ENCODE measurements at regions not wholly inside any gene's neighbourhood (a gene's known extent, or its start where the extent isn't known, plus 50 kb on each side); places are given as distances from the start of the nearest gene placed in this dataset.

DNA sequence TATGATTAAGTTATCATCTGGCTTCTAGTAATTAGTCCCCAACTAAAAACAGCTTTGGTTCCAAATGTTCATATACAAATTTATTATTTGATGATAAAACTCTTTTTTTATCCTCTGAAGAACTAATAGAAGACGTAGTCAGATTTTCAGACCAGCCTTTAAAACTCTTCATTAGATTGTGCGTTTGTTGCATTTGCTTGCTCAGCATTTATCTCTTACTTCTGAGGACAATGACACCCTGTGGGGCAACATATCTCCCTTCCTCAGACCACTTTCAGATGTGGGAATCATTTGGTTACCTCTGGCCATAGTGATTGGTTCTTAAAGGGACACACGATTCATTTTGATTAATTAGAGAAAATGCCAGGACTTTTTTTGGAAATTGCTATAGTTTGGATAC is 481.8 kb downstream of the HAO1 start:
- no peak for ATAC-seq
- ChIA-PET POLR2A (no interaction called here), CTCF (no interaction called here)
- TF ChIP-seq CTCF (IDR thresholded peaks at IDR 0.05) (no peak), TCF7L2 (IDR thresholded peaks at IDR 0.05; ENCODE audit: low read depth, low read length) (no peak), SIN3A (IDR thresholded peaks at IDR 0.05; ENCODE audit: borderline replicate concordance, insufficient read depth, low read depth, low read length) (no peak), POLR2AphosphoS5 (IDR thresholded peaks at IDR 0.05; ENCODE audit: low read depth, low read length) (no peak)
- TF ChIP-seq, protein P1, sequence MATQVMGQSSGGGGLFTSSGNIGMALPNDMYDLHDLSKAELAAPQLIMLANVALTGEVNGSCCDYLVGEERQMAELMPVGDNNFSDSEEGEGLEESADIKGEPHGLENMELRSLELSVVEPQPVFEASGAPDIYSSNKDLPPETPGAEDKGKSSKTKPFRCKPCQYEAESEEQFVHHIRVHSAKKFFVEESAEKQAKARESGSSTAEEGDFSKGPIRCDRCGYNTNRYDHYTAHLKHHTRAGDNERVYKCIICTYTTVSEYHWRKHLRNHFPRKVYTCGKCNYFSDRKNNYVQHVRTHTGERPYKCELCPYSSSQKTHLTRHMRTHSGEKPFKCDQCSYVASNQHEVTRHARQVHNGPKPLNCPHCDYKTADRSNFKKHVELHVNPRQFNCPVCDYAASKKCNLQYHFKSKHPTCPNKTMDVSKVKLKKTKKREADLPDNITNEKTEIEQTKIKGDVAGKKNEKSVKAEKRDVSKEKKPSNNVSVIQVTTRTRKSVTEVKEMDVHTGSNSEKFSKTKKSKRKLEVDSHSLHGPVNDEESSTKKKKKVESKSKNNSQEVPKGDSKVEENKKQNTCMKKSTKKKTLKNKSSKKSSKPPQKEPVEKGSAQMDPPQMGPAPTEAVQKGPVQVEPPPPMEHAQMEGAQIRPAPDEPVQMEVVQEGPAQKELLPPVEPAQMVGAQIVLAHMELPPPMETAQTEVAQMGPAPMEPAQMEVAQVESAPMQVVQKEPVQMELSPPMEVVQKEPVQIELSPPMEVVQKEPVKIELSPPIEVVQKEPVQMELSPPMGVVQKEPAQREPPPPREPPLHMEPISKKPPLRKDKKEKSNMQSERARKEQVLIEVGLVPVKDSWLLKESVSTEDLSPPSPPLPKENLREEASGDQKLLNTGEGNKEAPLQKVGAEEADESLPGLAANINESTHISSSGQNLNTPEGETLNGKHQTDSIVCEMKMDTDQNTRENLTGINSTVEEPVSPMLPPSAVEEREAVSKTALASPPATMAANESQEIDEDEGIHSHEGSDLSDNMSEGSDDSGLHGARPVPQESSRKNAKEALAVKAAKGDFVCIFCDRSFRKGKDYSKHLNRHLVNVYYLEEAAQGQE (IDR thresholded peaks at IDR 0.05; ENCODE audit: insufficient read depth in 1 of 2, low read depth in 2 of 2, low read length in 1 of 2) = no peak
- H3K27ac ChIP-seq (ENCODE audit: low read length) = no peak overlapping the region
- H3K36me3 ChIP-seq (ENCODE audit: control insufficient read depth, insufficient read depth, low read length) = no peaks in the 10 kb centered on the region
- in situ Hi-C loops (cut with HindIII; ENCODE audit: low pct_unique_long_range_greater_than_20kb, low sequenced_read_pairs) = no loop called here
- H3K4me1 ChIP-seq (ENCODE audit: control insufficient read depth, insufficient read depth, low read length) = no peaks in the 10 kb centered on the region
- H3K27me3 ChIP-seq (ENCODE audit: control insufficient read depth, insufficient read depth, low read length) = no peaks in the 10 kb centered on the region
- intact Hi-C loops (cut with micrococcal nuclease; ENCODE audit: unreplicated experiment) = no loop called here
- no peak overlapping the region for H3K4me3 ChIP-seq (ENCODE audit: low read depth in 2 of 2, low read length in 2 of 2)
- BruUV-seq (replicated peaks) = no TSS peak
- no peaks in the 10 kb centered on the region for H3K9me3 ChIP-seq (ENCODE audit: control insufficient read depth, insufficient read depth, low read depth, low read length)
- no peak for DNase-seq (ENCODE audit: low read depth, low spot score)

DNA sequence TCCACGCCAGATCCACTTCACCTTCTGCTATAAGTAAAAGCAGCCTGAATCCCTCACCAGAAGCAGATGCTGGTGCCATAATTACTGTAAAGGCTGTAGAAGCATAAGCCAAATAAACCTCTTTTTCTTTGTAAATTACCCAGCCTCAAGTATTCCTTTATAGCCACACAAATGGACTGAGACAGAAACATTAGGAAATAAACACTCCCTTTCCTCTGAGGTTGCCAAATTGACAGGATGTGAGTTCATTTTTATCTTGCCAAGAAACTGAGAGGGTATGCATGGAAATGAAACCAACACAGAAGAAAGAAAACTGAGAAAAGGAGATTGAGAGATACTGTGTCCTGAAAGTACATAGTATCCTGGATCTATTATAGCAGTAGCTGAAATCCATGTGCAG is 481.2 kb downstream of the HAO1 start:
- H3K36me3 ChIP-seq (ENCODE audit: control insufficient read depth, insufficient read depth, low read length) = no peaks in the 10 kb centered on the region
- ATAC-seq (no peak), DNase-seq (ENCODE audit: low read depth, low spot score) (no peak)
- no peak overlapping the region for H3K27ac ChIP-seq (ENCODE audit: low read length)
- ChIA-PET POLR2A (no interaction called here), CTCF (no interaction called here)
- in situ Hi-C loops (cut with HindIII; ENCODE audit: low pct_unique_long_range_greater_than_20kb, low sequenced_read_pairs) = no loop called here
- no TSS peak for BruUV-seq (replicated peaks)
- no peak for TF ChIP-seq SIN3A (IDR thresholded peaks at IDR 0.05; ENCODE audit: borderline replicate concordance, insufficient read depth, low read depth, low read length)
- TF ChIP-seq CTCF (IDR thresholded peaks at IDR 0.05) = no peak
- TF ChIP-seq POLR2AphosphoS5 (IDR thresholded peaks at IDR 0.05; ENCODE audit: low read depth, low read length) = no peak
- no peak for TF ChIP-seq TCF7L2 (IDR thresholded peaks at IDR 0.05; ENCODE audit: low read depth, low read length)
- intact Hi-C loops (cut with micrococcal nuclease; ENCODE audit: unreplicated experiment) = no loop called here
- H3K27me3 ChIP-seq (ENCODE audit: control insufficient read depth, insufficient read depth, low read length) = no peaks in the 10 kb centered on the region
- no peaks in the 10 kb centered on the region for H3K4me1 ChIP-seq (ENCODE audit: control insufficient read depth, insufficient read depth, low read length)
- no peaks in the 10 kb centered on the region for H3K9me3 ChIP-seq (ENCODE audit: control insufficient read depth, insufficient read depth, low read depth, low read length)
- H3K4me3 ChIP-seq (ENCODE audit: low read depth in 2 of 2, low read length in 2 of 2) = no peak overlapping the region

All from Panc1 (cell line).